DOHH2 (cell line): ENCODE measurements at regions not wholly inside any gene's neighbourhood (a gene's known extent, or its start where the extent isn't known, plus 50 kb on each side); places are given as distances from the start of the nearest gene placed in this dataset.

Experiments used
- EZH2phosphoT487 ChIP-seq: fragments of 200-600 bp; sonication (generic); IDR thresholded peaks from 2 replicates; pipeline ENCODE4 v1.6.1; 2017; ENCODE audit warnings: borderline replicate concordance, mild to moderate bottlenecking, antibody characterized with exemption, low read length, moderate library complexity, mixed read lengths
- TF ChIP-seq, protein P1 (sequence below): fragments of 200-600 bp; sonication (generic); IDR thresholded peaks from one replicate; pipeline ENCODE4 v1.5.1; 2014; ENCODE audit warnings: antibody characterized with exemption, mild to moderate bottlenecking, low read depth, low read length; ENCODE audit not compliant: poor library complexity, severe bottlenecking

DNA sequence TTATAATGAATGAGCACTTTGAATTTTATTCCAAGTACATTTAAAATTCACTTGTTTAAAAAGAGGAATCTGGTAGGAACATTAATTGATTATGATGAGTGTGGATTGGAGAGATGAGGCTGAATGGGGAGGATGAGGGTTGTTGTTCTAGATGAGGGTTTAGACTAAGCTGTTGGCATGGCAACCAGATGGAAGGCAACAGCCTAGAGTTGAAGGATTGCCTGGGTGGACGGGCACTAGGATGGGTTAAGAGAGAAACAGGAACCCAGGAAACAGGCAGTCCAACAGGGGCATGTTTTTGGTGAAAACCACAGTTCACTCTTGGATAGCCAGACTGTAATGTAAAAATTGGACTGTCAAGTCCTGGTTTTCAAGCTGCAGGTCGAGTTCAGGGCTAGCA, 125.5 kb downstream of the CHRM3 start:
- TF ChIP-seq, protein P1, sequence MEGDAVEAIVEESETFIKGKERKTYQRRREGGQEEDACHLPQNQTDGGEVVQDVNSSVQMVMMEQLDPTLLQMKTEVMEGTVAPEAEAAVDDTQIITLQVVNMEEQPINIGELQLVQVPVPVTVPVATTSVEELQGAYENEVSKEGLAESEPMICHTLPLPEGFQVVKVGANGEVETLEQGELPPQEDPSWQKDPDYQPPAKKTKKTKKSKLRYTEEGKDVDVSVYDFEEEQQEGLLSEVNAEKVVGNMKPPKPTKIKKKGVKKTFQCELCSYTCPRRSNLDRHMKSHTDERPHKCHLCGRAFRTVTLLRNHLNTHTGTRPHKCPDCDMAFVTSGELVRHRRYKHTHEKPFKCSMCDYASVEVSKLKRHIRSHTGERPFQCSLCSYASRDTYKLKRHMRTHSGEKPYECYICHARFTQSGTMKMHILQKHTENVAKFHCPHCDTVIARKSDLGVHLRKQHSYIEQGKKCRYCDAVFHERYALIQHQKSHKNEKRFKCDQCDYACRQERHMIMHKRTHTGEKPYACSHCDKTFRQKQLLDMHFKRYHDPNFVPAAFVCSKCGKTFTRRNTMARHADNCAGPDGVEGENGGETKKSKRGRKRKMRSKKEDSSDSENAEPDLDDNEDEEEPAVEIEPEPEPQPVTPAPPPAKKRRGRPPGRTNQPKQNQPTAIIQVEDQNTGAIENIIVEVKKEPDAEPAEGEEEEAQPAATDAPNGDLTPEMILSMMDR, result no peak
- no peak for TF ChIP-seq EZH2phosphoT487
